Endothelial cell of umbilical vein (primary cell): ENCODE measurements at regions not wholly inside any gene's neighbourhood (a gene's known extent, or its start where the extent isn't known, plus 50 kb on each side); places are given as distances from the start of the nearest gene placed in this dataset.
A peak's percentile ranks its signal among the peaks of the same experiment; 100 is the strongest.

Experiments used
- BruUV-seq: library from RNA; stranded (reverse); fragments of 400-500 nt; replicated peaks from 2 replicates; lab custom pipeline; 2021; lab: Mats Ljungman, UMichigan
- CTCF ChIA-PET: fragments of 300-600, 350-600 bp; sonication (Branson Sonifier 250); formaldehyde crosslinking; loops from one replicate; lab custom pipeline; 2021; ENCODE audit warnings: antibody characterized with exemption, inconsistent platforms; lab: Charles Lee
- POLR2A ChIA-PET: fragments of 300-600, 350-600 bp; sonication (Branson Sonifier 250); formaldehyde crosslinking; loops from one replicate; lab custom pipeline; 2021; ENCODE audit warnings: antibody characterized with exemption, inconsistent platforms; lab: Charles Lee
- DNase-seq: peaks from one replicate; pipeline ENCODE4 v3.0.0-alpha.2; 2011; ENCODE audit warnings: low read depth, low spot score
- FAIRE-seq: peaks from 2 replicates; lab custom pipeline; 2011; peaks lifted over from hg19 to GRCh38; lab: Jason Lieb, UNC
- H2AFZ ChIP-seq: 2 replicates; pipeline ENCODE4 v1.6.0; 2012; ENCODE audit warnings: low read depth, low read length, control low read depth, inconsistent platforms
- H3K27ac ChIP-seq: 2 replicates; pipeline ENCODE4 v1.5.1; 2011; ENCODE audit warnings: low read depth, mild to moderate bottlenecking, control low read depth, low read length, moderate library complexity; ENCODE audit not compliant: insufficient read depth
- H3K27me3 ChIP-seq, 2 experiments: 2 replicates each; pipeline versions ENCODE4 v1.6.0 to v1.6.1; 2011; ENCODE audit warnings: low read length in 2 of 2, mixed read lengths in 1 of 2; ENCODE audit not compliant: control insufficient read depth in 2 of 2, insufficient read depth in 2 of 2
- H3K36me3 ChIP-seq, 2 experiments: 2 replicates in 1 of 2; 3 replicates in 1 of 2; pipeline ENCODE4 v1.5.1; 2011; ENCODE audit warnings: low read length in 2 of 2, mild to moderate bottlenecking in 1 of 2, moderate library complexity in 1 of 2; ENCODE audit not compliant: control insufficient read depth in 2 of 2, insufficient read depth in 2 of 2; ENCODE audit errors: extremely low read depth in 1 of 2
- H3K4me1 ChIP-seq: 3 replicates; pipeline ENCODE4 v1.5.1; 2011; ENCODE audit warnings: mild to moderate bottlenecking, low read length; ENCODE audit not compliant: control insufficient read depth, insufficient read depth; ENCODE audit errors: extremely low read depth
- H3K4me2 ChIP-seq: 2 replicates; pipeline ENCODE4 v1.6.1; 2011; ENCODE audit warnings: low read length, control low read depth, mixed read lengths; ENCODE audit not compliant: insufficient read depth
- H3K4me3 ChIP-seq, 3 experiments: fragments of 200-600 bp in 1 of 3; sonication (generic), shearing (Covaris generic) in 1 of 3; replicated peaks in 1 of 3; 2 replicates each; pipeline ENCODE4 v1.5.1; 2011 to 2016; ENCODE audit warnings: control low read depth in 3 of 3, low read length in 3 of 3, mild to moderate bottlenecking in 2 of 3, inconsistent platforms in 1 of 3, low read depth in 1 of 3, moderate library complexity in 1 of 3; ENCODE audit not compliant: insufficient read depth in 1 of 3
- H3K79me2 ChIP-seq: 2 replicates; pipeline ENCODE4 v1.6.0; 2012; ENCODE audit warnings: low read length, inconsistent platforms; ENCODE audit not compliant: control insufficient read depth, insufficient read depth
- H3K9ac ChIP-seq: replicated peaks from 2 replicates; pipeline ENCODE3; 2011; ENCODE audit warnings: low read length, control low read depth; ENCODE audit not compliant: insufficient read depth; ENCODE audit errors: extremely low read depth
- H3K9me1 ChIP-seq: replicated peaks from 3 replicates; pipeline ENCODE4 v1.6.0; 2011; ENCODE audit warnings: mild to moderate bottlenecking, low read length; ENCODE audit not compliant: control insufficient read depth, insufficient read depth; ENCODE audit errors: extremely low read depth
- H3K9me3 ChIP-seq: replicated peaks from 2 replicates; pipeline ENCODE4 v1.5.1; 2012; ENCODE audit warnings: low read length, inconsistent platforms; ENCODE audit not compliant: control insufficient read depth, insufficient read depth
- H4K20me1 ChIP-seq: replicated peaks from 2 replicates; pipeline ENCODE3; 2011; ENCODE audit warnings: mild to moderate bottlenecking, low read length; ENCODE audit not compliant: control insufficient read depth, insufficient read depth; ENCODE audit errors: extremely low read depth
- JUN ChIP-seq: IDR thresholded peaks from 2 replicates; pipeline ENCODE4 v1.6.1; 2011; ENCODE audit warnings: borderline replicate concordance, low read depth; ENCODE audit not compliant: insufficient read length, insufficient read depth
- MYC ChIP-seq: IDR thresholded peaks from one replicate; pipeline ENCODE4 v1.6.1; 2011; ENCODE audit warnings: mild to moderate bottlenecking, low read depth, low read length
- dilution Hi-C: fragments of 300-500 bp; cut with MboI; formaldehyde crosslinking; loops from one replicate; pipeline ENCODE4 v1.15.0; 2019; ENCODE audit warnings: low sequenced_read_pairs; ENCODE audit not compliant: extremely low pct_ligation_motif_present
- intact Hi-C: fragments of 100-400 bp; cut with micrococcal nuclease; formaldehyde crosslinking; loops from one replicate; pipeline ENCODE4 v1.10.0; 2022
- TF ChIP-seq, protein P1 (sequence below), 2 donors: IDR thresholded peaks; 1 replicate in 1 of 2; 2 replicates in 1 of 2; pipeline ENCODE4 v1.5.1; 2011; ENCODE audit warnings: low read length in 2 of 2, mild to moderate bottlenecking in 2 of 2, moderate library complexity in 2 of 2, control low read depth in 1 of 2, inconsistent platforms in 1 of 2, low read depth in 1 of 2; ENCODE audit not compliant: insufficient read depth in 1 of 2; ENCODE audit errors: extremely low read depth in 1 of 2

DNA sequence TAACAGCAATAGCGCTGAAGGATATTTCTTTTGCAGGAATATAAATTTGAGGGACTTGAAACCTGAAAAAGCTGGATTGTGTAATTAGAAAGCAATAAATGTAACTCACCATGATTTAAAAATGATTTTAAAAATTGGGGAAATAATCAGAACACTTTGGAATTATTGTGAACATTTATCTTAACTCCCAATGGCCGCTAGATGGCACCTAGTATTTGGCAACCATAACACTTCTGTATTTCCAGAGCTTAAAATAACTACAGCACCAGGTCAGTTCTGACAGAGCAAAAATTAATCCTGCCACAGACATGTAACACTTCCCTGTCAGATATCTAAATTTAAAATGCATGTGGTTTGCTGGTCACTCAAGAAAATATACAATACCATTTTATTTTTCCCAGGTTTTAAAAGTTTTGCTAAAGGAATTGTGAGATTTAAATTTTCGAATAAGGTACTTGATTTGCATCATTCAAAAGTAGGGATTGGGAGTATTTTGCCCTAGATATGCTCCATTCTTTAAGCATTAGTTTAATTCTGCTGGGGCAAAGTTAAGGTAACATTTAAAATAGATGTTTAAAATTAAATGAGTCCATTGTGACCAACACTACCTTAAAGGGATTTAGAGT lies 144.5 kb downstream of the PPP1R3A start:
- H3K27me3 ChIP-seq = no peaks in the 10 kb centered on the region
- POLR2A ChIA-PET = no interaction called here
- dilution Hi-C loops (no loop called here), intact Hi-C loops (loop anchor here (5.0 kb wide), 4 partner anchors 118 to 638 kb away; partner anchors contain the start of gene FOXP2)
- no peaks in the 10 kb centered on the region for H3K9me3 ChIP-seq
- H3K27ac ChIP-seq = no peak overlapping the region
- no peak overlapping the region for H3K4me3 ChIP-seq
- BruUV-seq = no TSS peak
- no peak overlapping the region for H3K4me2 ChIP-seq
- no peaks in the 10 kb centered on the region for H3K36me3 ChIP-seq
- no peaks in the 10 kb centered on the region for H3K4me1 ChIP-seq
- TF ChIP-seq JUN = no peak
- TF ChIP-seq, protein P1, sequence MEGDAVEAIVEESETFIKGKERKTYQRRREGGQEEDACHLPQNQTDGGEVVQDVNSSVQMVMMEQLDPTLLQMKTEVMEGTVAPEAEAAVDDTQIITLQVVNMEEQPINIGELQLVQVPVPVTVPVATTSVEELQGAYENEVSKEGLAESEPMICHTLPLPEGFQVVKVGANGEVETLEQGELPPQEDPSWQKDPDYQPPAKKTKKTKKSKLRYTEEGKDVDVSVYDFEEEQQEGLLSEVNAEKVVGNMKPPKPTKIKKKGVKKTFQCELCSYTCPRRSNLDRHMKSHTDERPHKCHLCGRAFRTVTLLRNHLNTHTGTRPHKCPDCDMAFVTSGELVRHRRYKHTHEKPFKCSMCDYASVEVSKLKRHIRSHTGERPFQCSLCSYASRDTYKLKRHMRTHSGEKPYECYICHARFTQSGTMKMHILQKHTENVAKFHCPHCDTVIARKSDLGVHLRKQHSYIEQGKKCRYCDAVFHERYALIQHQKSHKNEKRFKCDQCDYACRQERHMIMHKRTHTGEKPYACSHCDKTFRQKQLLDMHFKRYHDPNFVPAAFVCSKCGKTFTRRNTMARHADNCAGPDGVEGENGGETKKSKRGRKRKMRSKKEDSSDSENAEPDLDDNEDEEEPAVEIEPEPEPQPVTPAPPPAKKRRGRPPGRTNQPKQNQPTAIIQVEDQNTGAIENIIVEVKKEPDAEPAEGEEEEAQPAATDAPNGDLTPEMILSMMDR (IDR thresholded peaks at IDR 0.05; ENCODE audit: extremely low read depth in 1 of 2, insufficient read depth in 1 of 2, low read depth in 1 of 2, low read length in 2 of 2) = peak; percentile 42 to 45
- H2AFZ ChIP-seq = no peak overlapping the region
- H4K20me1 ChIP-seq = no peaks in the 10 kb centered on the region
- peak; percentile 88 for FAIRE-seq
- no peak overlapping the region for H3K9ac ChIP-seq
- no peaks in the 10 kb centered on the region for H3K9me1 ChIP-seq
- peak; percentile 71 for DNase-seq
- no peaks in the 10 kb centered on the region for H3K79me2 ChIP-seq
- CTCF ChIA-PET = interaction anchor here (0.6 to 2.8 kb wide), 39 partner anchors 8 to 632 kb away, joined by 3 to 33 read pairs (median 4); partner anchors contain the start of gene PPP1R3A

DNA sequence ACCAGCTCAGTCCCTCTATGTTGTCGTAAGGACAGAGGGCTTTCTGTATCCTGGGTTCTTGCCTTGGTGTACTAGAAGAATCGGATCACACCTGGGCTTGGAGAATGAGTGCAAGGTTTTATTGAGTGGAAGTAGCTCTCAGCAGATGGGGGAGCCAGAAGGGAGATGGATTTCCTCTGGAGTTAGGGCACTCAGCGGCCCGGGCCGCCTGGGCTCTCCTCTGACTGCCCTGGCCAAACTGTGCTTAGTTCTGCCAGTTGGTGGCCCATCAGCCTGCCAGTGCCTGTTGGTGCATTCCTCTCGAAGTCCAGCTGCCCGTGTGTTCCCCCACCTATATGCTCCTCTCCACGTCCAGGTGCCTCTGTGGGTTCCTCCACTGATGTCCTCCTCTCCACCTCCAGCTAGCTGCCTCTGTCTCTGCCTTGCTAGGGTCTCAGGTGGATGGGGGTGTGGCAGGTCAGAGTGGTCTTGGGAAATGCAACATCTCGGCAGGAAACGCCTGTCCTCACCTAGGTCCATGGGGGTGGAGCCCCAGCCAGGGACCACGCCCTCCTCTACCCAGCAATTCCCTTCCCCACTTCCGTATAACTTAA lies 148.6 kb downstream of the PPP1R3A start:
- BruUV-seq = no TSS peak
- no peaks in the 10 kb centered on the region for H3K9me3 ChIP-seq
- no peak overlapping the region for H3K27ac ChIP-seq
- no peak overlapping the region for H3K4me3 ChIP-seq
- dilution Hi-C loops = no loop called here
- H4K20me1 ChIP-seq = no peaks in the 10 kb centered on the region
- no peak overlapping the region for H3K9ac ChIP-seq
- ChIA-PET CTCF (no interaction called here), POLR2A (no interaction called here)
- no peaks in the 10 kb centered on the region for H3K4me1 ChIP-seq
- no peaks in the 10 kb centered on the region for H3K79me2 ChIP-seq
- no peak overlapping the region for H3K4me2 ChIP-seq
- no peak overlapping the region for H2AFZ ChIP-seq
- H3K27me3 ChIP-seq = no peaks in the 10 kb centered on the region
- H3K9me1 ChIP-seq = no peaks in the 10 kb centered on the region
- intact Hi-C loops = loop anchor here (5.0 kb wide), 4 partner anchors 122 to 642 kb away; partner anchors contain the start of gene FOXP2
- DNase-seq (no peak), FAIRE-seq (no peak)
- no peak for TF ChIP-seq MYC
- no peaks in the 10 kb centered on the region for H3K36me3 ChIP-seq
